ENCODE measurements at regions not wholly inside any gene's neighbourhood (a gene's known extent, or its start where the extent isn't known, plus 50 kb on each side); places are given as distances from the start of the nearest gene placed in this dataset.

- Mint-ChIP-seq H3K4me1 (ENCODE audit: low read depth, unreplicated experiment) (no peaks in the 10 kb centered on the region), H3K4me3 (ENCODE audit: unreplicated experiment) (no peak overlapping the region), H3K36me3 (ENCODE audit: insufficient read depth, unreplicated experiment) (peaks cover 5% of the 10 kb centered on the region), H3K9me3 (ENCODE audit: unreplicated experiment) (peaks cover 22% of the 10 kb centered on the region), H3K27me3 (ENCODE audit: insufficient read depth, unreplicated experiment) (no peaks in the 10 kb centered on the region), H3K27ac (ENCODE audit: unreplicated experiment) (no peak overlapping the region)
- Histone ChIP-seq H3K36me3 (ENCODE audit: control insufficient read depth, insufficient read depth, low read length) (no peaks in the 10 kb centered on the region), H3K4me1 (no peaks in the 10 kb centered on the region), H3K27me3 (replicated peaks; ENCODE audit: control insufficient read depth, insufficient read depth, low read length) (no peaks in the 10 kb centered on the region), H3K9me3 (0 out of 2 replicates have a peak, but pooled peaks cover 4% of the 10 kb centered on the region), H3K4me3 (ENCODE audit: low read depth, low read length) (no peak overlapping the region)
- no peak for TF ChIP-seq CTCF (IDR thresholded peaks at IDR 0.05; ENCODE audit: insufficient read depth in 1 of 2, low read depth in 1 of 2, low read length in 1 of 2, severe bottlenecking in 1 of 2, unreplicated experiment in 1 of 2)
- DNase-seq, result no peak
- CTCF ChIA-PET, result interaction anchor here (0.7 kb wide), 1 partner anchor 46 kb away, joined by 5 read pairs; no protein-coding TSS in a partner anchor
- POLR2A ChIA-PET, result no interaction called here
- intact Hi-C loops (cut with micrococcal nuclease; ENCODE audit: unreplicated experiment), result no loop called here
- no TSS peak for BruUV-seq (replicated peaks)
Measured at GRCh38 chr12:46977871-46978375, 101.5 kb upstream of the PCED1B start.

GRCh38 chr12:46981622-46982021, 97.8 kb upstream of the PCED1B start:
- ChIA-PET CTCF (no interaction called here), POLR2A (no interaction called here)
- H3K36me3 Mint-ChIP-seq (ENCODE audit: insufficient read depth, unreplicated experiment), result peaks cover 5% of the 10 kb centered on the region
- Histone ChIP-seq H3K4me3 (ENCODE audit: low read depth, low read length) (no peak overlapping the region), H3K27me3 (replicated peaks; ENCODE audit: control insufficient read depth, insufficient read depth, low read length) (no peaks in the 10 kb centered on the region), H3K36me3 (ENCODE audit: control insufficient read depth, insufficient read depth, low read length) (no peaks in the 10 kb centered on the region), H3K9me3 (no peaks in the 10 kb centered on the region), H3K4me1 (peaks cover 24% of the 10 kb centered on the region)
- no peaks in the 10 kb centered on the region for H3K27me3 Mint-ChIP-seq (ENCODE audit: insufficient read depth, unreplicated experiment)
- no peak for DNase-seq
- intact Hi-C loops (cut with micrococcal nuclease; ENCODE audit: unreplicated experiment), result loop anchor here (5.0 kb wide), 1 partner anchor 39 kb away; no protein-coding TSS in a partner anchor
- no peak overlapping the region for H3K4me3 Mint-ChIP-seq (ENCODE audit: unreplicated experiment)
- no TSS peak for BruUV-seq (replicated peaks)
- no peak overlapping the region for H3K27ac Mint-ChIP-seq (ENCODE audit: unreplicated experiment)
- H3K9me3 Mint-ChIP-seq (ENCODE audit: unreplicated experiment), result peaks cover 18% of the 10 kb centered on the region
- no peak for TF ChIP-seq CTCF (IDR thresholded peaks at IDR 0.05; ENCODE audit: insufficient read depth in 1 of 2, low read depth in 1 of 2, low read length in 1 of 2, severe bottlenecking in 1 of 2, unreplicated experiment in 1 of 2)
- peaks cover 18% of the 10 kb centered on the region for H3K4me1 Mint-ChIP-seq (ENCODE audit: low read depth, unreplicated experiment)

GRCh38 chr12:46982629-46983392, 96.6 kb upstream of the PCED1B start:
- no peak for DNase-seq
- Histone ChIP-seq H3K9me3 (no peaks in the 10 kb centered on the region), H3K4me3 (ENCODE audit: low read depth, low read length) (no peak overlapping the region), H3K4me1 (peaks cover 24% of the 10 kb centered on the region), H3K36me3 (ENCODE audit: control insufficient read depth, insufficient read depth, low read length) (no peaks in the 10 kb centered on the region), H3K27me3 (replicated peaks; ENCODE audit: control insufficient read depth, insufficient read depth, low read length) (no peaks in the 10 kb centered on the region)
- Mint-ChIP-seq H3K27me3 (ENCODE audit: insufficient read depth, unreplicated experiment) (no peaks in the 10 kb centered on the region), H3K27ac (ENCODE audit: unreplicated experiment) (no peak overlapping the region), H3K9me3 (ENCODE audit: unreplicated experiment) (peaks cover 21% of the 10 kb centered on the region), H3K4me3 (ENCODE audit: unreplicated experiment) (no peak overlapping the region), H3K4me1 (ENCODE audit: low read depth, unreplicated experiment) (peaks cover 18% of the 10 kb centered on the region), H3K36me3 (ENCODE audit: insufficient read depth, unreplicated experiment) (peaks cover 5% of the 10 kb centered on the region)
- ChIA-PET POLR2A (no interaction called here), CTCF (interaction anchor here (2.5 kb wide), 1 partner anchor 18 kb away, joined by 13 read pairs; no protein-coding TSS in a partner anchor)
- TF ChIP-seq CTCF (IDR thresholded peaks at IDR 0.05; ENCODE audit: insufficient read depth in 1 of 2, low read depth in 1 of 2, low read length in 1 of 2, severe bottlenecking in 1 of 2, unreplicated experiment in 1 of 2), result no peak
- BruUV-seq (replicated peaks), result no TSS peak
- intact Hi-C loops (cut with micrococcal nuclease; ENCODE audit: unreplicated experiment), result loop anchor here (5.0 kb wide), 1 partner anchor 41 kb away; no protein-coding TSS in a partner anchor

Measured in Caco-2 (cell line).